ENCODE measurements at regions not wholly inside any gene's neighbourhood (a gene's known extent, or its start where the extent isn't known, plus 50 kb on each side); places are given as distances from the start of the nearest gene placed in this dataset.
A peak's percentile ranks its signal among the peaks of the same experiment; 100 is the strongest.

GRCh38 chr16:61581417-61582046, 454.7 kb downstream of the CDH8 start:
- Histone ChIP-seq H3K27ac (ENCODE audit: low read depth) (no peak overlapping the region), H3K4me2 (no peak overlapping the region), H3K36me3 (ENCODE audit: insufficient read depth) (no peaks in the 10 kb centered on the region), H3K9me2 (ENCODE audit: insufficient read depth) (no peaks in the 10 kb centered on the region), H2AFZ (no peak overlapping the region), H3K79me2 (replicated peaks; ENCODE audit: insufficient read depth) (no peaks in the 10 kb centered on the region), H3K27me3 (ENCODE audit: insufficient read depth) (no peaks in the 10 kb centered on the region), H3K4me3 (no peak overlapping the region), H3F3A (replicated peaks; ENCODE audit: low read depth) (no peaks in the 10 kb centered on the region), H4K20me1 (replicated peaks; ENCODE audit: insufficient read depth) (no peaks in the 10 kb centered on the region), H3K4me1 (ENCODE audit: insufficient read depth) (no peaks in the 10 kb centered on the region)
- no peak for TF ChIP-seq ETS1 (IDR thresholded peaks at IDR 0.05)
- TF ChIP-seq NANOG (IDR thresholded peaks at IDR 0.05; ENCODE audit: borderline replicate concordance): no peak
- TF ChIP-seq EZH2phosphoT487 (IDR thresholded peaks at IDR 0.05; ENCODE audit: unreplicated experiment): no peak
- no peak for TF ChIP-seq CTCF (conservative IDR thresholded peaks at IDR 0.05; ENCODE audit: low read depth in 2 of 2)
- TF ChIP-seq POLR2AphosphoS5 (IDR thresholded peaks at IDR 0.05; ENCODE audit: low read depth): no peak
- no peak for TF ChIP-seq ZNF331 (CRISPR knock-in tag; IDR thresholded peaks at IDR 0.05; ENCODE audit: low read depth)
- TF ChIP-seq EZH2 (IDR thresholded peaks at IDR 0.05; ENCODE audit: low read depth, unreplicated experiment): no peak
- TF ChIP-seq STAT1 (IDR thresholded peaks at IDR 0.05; ENCODE audit: unreplicated experiment): no peak
- ATAC-seq (no peak), DNase-seq (ENCODE audit: low spot score) (no peak)
- H3K36me3 Mint-ChIP-seq (ENCODE audit: low read depth): no peaks in the 10 kb centered on the region
- no peak overlapping the region for H3K4me3 Mint-ChIP-seq
- no peaks in the 10 kb centered on the region for H3K9me3 Mint-ChIP-seq
- H3K4me1 Mint-ChIP-seq: no peaks in the 10 kb centered on the region
- H3K27ac Mint-ChIP-seq: no peak overlapping the region
- no peaks in the 10 kb centered on the region for H3K27me3 Mint-ChIP-seq (ENCODE audit: insufficient read depth, low read depth, poor library complexity)

- H3K27ac ChIP-seq (ENCODE audit: low read depth): no peak overlapping the region
- H4K20me1 ChIP-seq (replicated peaks; ENCODE audit: insufficient read depth): no peaks in the 10 kb centered on the region
- no peaks in the 10 kb centered on the region for H3K36me3 Mint-ChIP-seq (ENCODE audit: low read depth)
- no peaks in the 10 kb centered on the region for H3K4me1 ChIP-seq (ENCODE audit: insufficient read depth)
- H3K27ac Mint-ChIP-seq: no peak overlapping the region
- no peak for DNase-seq (ENCODE audit: low spot score)
- ATAC-seq: no peak
- no peaks in the 10 kb centered on the region for H3K27me3 ChIP-seq (ENCODE audit: insufficient read depth)
- no peaks in the 10 kb centered on the region for H3K79me2 ChIP-seq (replicated peaks; ENCODE audit: insufficient read depth)
- H2AFZ ChIP-seq: peak overlapping the region; percentile 32; the same call in 1 of the 2 replicates
- H3K9me3 Mint-ChIP-seq: no peaks in the 10 kb centered on the region
- no peak overlapping the region for H3K4me3 Mint-ChIP-seq
- H3F3A ChIP-seq (replicated peaks; ENCODE audit: low read depth): no peaks in the 10 kb centered on the region
- no peaks in the 10 kb centered on the region for H3K27me3 Mint-ChIP-seq (ENCODE audit: insufficient read depth, low read depth, poor library complexity)
- no peaks in the 10 kb centered on the region for H3K4me1 Mint-ChIP-seq
- H3K36me3 ChIP-seq (ENCODE audit: insufficient read depth): no peaks in the 10 kb centered on the region
- H3K9me2 ChIP-seq (ENCODE audit: insufficient read depth): peaks cover 4% of the 10 kb centered on the region; the same call in 1 of the 2 replicates
- H3K4me2 ChIP-seq: no peak overlapping the region
- H3K4me3 ChIP-seq: no peak overlapping the region
- TF ChIP-seq EZH2phosphoT487 (IDR thresholded peaks at IDR 0.05; ENCODE audit: unreplicated experiment): no peak
- no peak for TF ChIP-seq ZNF331 (CRISPR knock-in tag; IDR thresholded peaks at IDR 0.05; ENCODE audit: low read depth)
- TF ChIP-seq ZNF462 (CRISPR knock-in tag; IDR thresholded peaks at IDR 0.05): no peak
Observed at GRCh38 chr16:61580579-61580978, 455.7 kb downstream of the CDH8 start.
